ENCODE measurements at regions not wholly inside any gene's neighbourhood (a gene's known extent, or its start where the extent isn't known, plus 50 kb on each side); places are given as distances from the start of the nearest gene placed in this dataset.

GRCh38 chr21:18782721-18783120 is 379.1 kb upstream of the TMPRSS15 start:
- POLR2A ChIA-PET = no interaction called here
- H3K4me2 ChIP-seq (ENCODE audit: insufficient read depth, low read length) = no peak overlapping the region
- H3K4me1 ChIP-seq (ENCODE audit: control insufficient read depth, extremely low read depth, insufficient read depth, low read length) = no peaks in the 10 kb centered on the region
- FAIRE-seq = no peak
- no peaks in the 10 kb centered on the region for H3K79me2 ChIP-seq (ENCODE audit: control insufficient read depth, insufficient read depth, low read length)
- H3K27ac ChIP-seq (ENCODE audit: insufficient read depth, low read depth, low read length) = no peak overlapping the region
- no peak for TF ChIP-seq MAX (IDR thresholded peaks at IDR 0.05; ENCODE audit: insufficient read depth, insufficient read length)
- no peak overlapping the region for H2AFZ ChIP-seq (ENCODE audit: low read depth, low read length)
- H3K27me3 ChIP-seq (ENCODE audit: control insufficient read depth in 2 of 2, insufficient read depth in 2 of 2, low read length in 2 of 2) = no peaks in the 10 kb centered on the region
- BruUV-seq (replicated peaks) = no TSS peak
- DNase-seq (ENCODE audit: low read depth, low spot score) = no peak
- H3K9me1 ChIP-seq (replicated peaks; ENCODE audit: control insufficient read depth, extremely low read depth, insufficient read depth, low read length) = no peaks in the 10 kb centered on the region
- H3K4me3 ChIP-seq (replicated peaks in 1 of 3; ENCODE audit: insufficient read depth in 1 of 3, low read depth in 1 of 3, low read length in 3 of 3) = no peak overlapping the region
- CTCF ChIA-PET = no interaction called here
- intact Hi-C loops (cut with micrococcal nuclease) = no loop called here
- no peaks in the 10 kb centered on the region for H4K20me1 ChIP-seq (replicated peaks; ENCODE audit: control insufficient read depth, extremely low read depth, insufficient read depth, low read length)
- H3K9ac ChIP-seq (replicated peaks; ENCODE audit: extremely low read depth, insufficient read depth, low read length) = no peak overlapping the region
- no peaks in the 10 kb centered on the region for H3K9me3 ChIP-seq (replicated peaks; ENCODE audit: control insufficient read depth, insufficient read depth, low read length)
- dilution Hi-C loops (cut with MboI; ENCODE audit: extremely low pct_ligation_motif_present, low sequenced_read_pairs) = no loop called here
- no peaks in the 10 kb centered on the region for H3K36me3 ChIP-seq (ENCODE audit: control insufficient read depth in 2 of 2, extremely low read depth in 1 of 2, insufficient read depth in 2 of 2, low read length in 2 of 2)

DNA sequence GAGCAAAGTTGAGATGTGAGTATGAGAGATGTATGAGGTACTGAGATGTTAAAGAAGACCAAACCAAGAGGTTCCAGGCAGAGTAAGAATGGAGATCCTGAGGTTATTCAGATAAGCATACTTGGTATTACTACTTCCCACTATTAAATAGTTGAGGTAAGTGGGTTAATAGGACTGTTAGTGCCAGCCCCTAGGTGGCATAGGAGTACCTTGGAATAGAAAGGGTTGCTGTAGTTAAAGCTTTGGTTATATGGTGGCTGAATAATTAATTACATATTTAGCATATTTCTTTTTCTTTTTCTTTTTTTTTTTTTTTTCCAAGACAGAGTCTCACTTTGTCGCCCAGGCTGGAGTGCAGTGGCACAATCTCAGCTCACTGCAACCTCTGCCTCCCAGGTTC is 397.9 kb upstream of the TMPRSS15 start:
- ChIA-PET CTCF (interaction anchor here (0.6 to 1.0 kb wide), 4 partner anchors 141 to 1239 kb away, joined by 3 to 5 read pairs (median 4); no protein-coding TSS in a partner anchor), POLR2A (interaction anchor here (0.6 kb wide), 1 partner anchor 43 kb away, joined by 3 read pairs; no protein-coding TSS in a partner anchor)
- Histone ChIP-seq H3K4me2 (ENCODE audit: insufficient read depth, low read length) (no peak overlapping the region), H3K4me3 (replicated peaks in 1 of 3; ENCODE audit: insufficient read depth in 1 of 3, low read depth in 1 of 3, low read length in 3 of 3) (no peak overlapping the region), H2AFZ (ENCODE audit: low read depth, low read length) (no peak overlapping the region), H4K20me1 (replicated peaks; ENCODE audit: control insufficient read depth, extremely low read depth, insufficient read depth, low read length) (no peaks in the 10 kb centered on the region), H3K4me1 (ENCODE audit: control insufficient read depth, extremely low read depth, insufficient read depth, low read length) (no peaks in the 10 kb centered on the region), H3K9ac (replicated peaks; ENCODE audit: extremely low read depth, insufficient read depth, low read length) (no peak overlapping the region), H3K27me3 (ENCODE audit: control insufficient read depth in 2 of 2, insufficient read depth in 2 of 2, low read length in 2 of 2) (no peaks in the 10 kb centered on the region), H3K27ac (ENCODE audit: insufficient read depth, low read depth, low read length) (no peak overlapping the region), H3K79me2 (ENCODE audit: control insufficient read depth, insufficient read depth, low read length) (no peaks in the 10 kb centered on the region), H3K9me1 (replicated peaks; ENCODE audit: control insufficient read depth, extremely low read depth, insufficient read depth, low read length) (no peaks in the 10 kb centered on the region), H3K36me3 (ENCODE audit: control insufficient read depth in 2 of 2, extremely low read depth in 1 of 2, insufficient read depth in 2 of 2, low read length in 2 of 2) (no peaks in the 10 kb centered on the region), H3K9me3 (replicated peaks; ENCODE audit: control insufficient read depth, insufficient read depth, low read length) (no peaks in the 10 kb centered on the region)
- dilution Hi-C loops (cut with MboI; ENCODE audit: extremely low pct_ligation_motif_present, low sequenced_read_pairs) (no loop called here), intact Hi-C loops (cut with micrococcal nuclease) (loop anchor here (2.0 kb wide), 1 partner anchor 279 kb away; no protein-coding TSS in a partner anchor)
- FAIRE-seq (no peak), DNase-seq (ENCODE audit: low read depth, low spot score) (peak; percentile 30)
- TF ChIP-seq CTCF (IDR thresholded peaks at IDR 0.05; ENCODE audit: extremely low read depth in 1 of 2, insufficient read depth in 1 of 2, low read depth in 1 of 2, low read length in 2 of 2) = peak in 1 of 2 donors; percentile 15
- no peak for TF ChIP-seq MAX (IDR thresholded peaks at IDR 0.05; ENCODE audit: insufficient read depth, insufficient read length)
- TF ChIP-seq POLR2A (IDR thresholded peaks at IDR 0.05; ENCODE audit: low read depth, low read length) = no peak
- no peak for TF ChIP-seq EZH2 (IDR thresholded peaks at IDR 0.05; ENCODE audit: borderline replicate concordance, low read depth, low read length, severe bottlenecking)
- no peak for TF ChIP-seq FOS (IDR thresholded peaks at IDR 0.05; ENCODE audit: borderline replicate concordance, insufficient read depth, low read length)
- no peak for TF ChIP-seq JUN (IDR thresholded peaks at IDR 0.05; ENCODE audit: borderline replicate concordance, insufficient read depth, insufficient read length, low read depth)
- no peak for TF ChIP-seq GATA2 (IDR thresholded peaks at IDR 0.05; ENCODE audit: insufficient read depth, insufficient read length, low read depth, low read length)
- no peak for TF ChIP-seq MYC (IDR thresholded peaks at IDR 0.05; ENCODE audit: low read depth, low read length)
- TF ChIP-seq POLR2AphosphoS5 (IDR thresholded peaks at IDR 0.05; ENCODE audit: insufficient read depth, low read depth, low read length) = no peak
- no TSS peak for BruUV-seq (replicated peaks)

All from endothelial cell of umbilical vein (primary cell).